NCI-H748 (cell line): ENCODE measurements at regions not wholly inside any gene's neighbourhood (a gene's known extent, or its start where the extent isn't known, plus 50 kb on each side); places are given as distances from the start of the nearest gene placed in this dataset.
"Not testable (repeated sequence)": the region's sequence is repeated elsewhere in the genome, so short reads cannot be mapped to it uniquely, and the experiment has no call there.

Experiments used
- DNase-seq: peaks from one replicate; lab custom pipeline; 2025; ENCODE audit not compliant: unreplicated experiment; lab: John Stamatoyannopoulos, UW

DNA sequence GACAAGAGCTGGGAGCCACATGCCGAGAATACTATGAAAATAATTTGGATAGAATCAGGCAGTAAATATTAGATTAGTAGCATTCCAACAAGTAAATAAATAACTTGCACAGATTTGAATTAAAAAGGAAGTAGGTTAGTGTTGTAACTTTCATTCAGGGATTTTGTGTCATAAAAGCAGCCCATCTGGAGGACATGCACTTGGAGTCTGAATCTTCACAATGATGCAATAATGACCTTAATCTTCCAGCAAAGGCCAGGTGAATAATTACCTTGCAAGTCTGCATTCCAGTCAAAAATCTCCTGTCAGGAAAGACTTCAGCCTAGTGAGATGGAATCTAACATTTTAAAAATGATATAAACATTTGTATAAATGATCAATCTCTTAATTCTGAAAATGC lies 518.1 kb downstream of the KCNJ2 start:
- no peak for DNase-seq

DNA sequence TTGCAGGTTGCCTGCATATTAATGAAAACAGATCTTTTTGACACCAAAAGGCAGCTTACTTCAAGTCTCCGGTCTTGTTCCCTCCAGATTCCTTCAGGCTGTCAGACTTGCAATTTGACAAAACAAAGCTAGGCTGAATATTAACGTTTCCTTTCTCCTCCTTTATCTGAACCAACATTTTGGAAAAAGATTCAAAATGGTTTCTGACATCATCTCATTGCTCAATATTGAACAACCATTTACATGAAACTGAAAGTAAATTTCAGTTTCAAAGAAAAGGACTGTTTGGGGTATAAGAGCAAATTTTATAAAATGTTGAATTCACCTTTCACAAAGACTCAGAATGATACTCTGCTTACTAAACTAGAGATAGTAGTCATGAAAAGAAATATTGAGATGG lies 521.8 kb downstream of the KCNJ2 start:
- no peak for DNase-seq

DNA sequence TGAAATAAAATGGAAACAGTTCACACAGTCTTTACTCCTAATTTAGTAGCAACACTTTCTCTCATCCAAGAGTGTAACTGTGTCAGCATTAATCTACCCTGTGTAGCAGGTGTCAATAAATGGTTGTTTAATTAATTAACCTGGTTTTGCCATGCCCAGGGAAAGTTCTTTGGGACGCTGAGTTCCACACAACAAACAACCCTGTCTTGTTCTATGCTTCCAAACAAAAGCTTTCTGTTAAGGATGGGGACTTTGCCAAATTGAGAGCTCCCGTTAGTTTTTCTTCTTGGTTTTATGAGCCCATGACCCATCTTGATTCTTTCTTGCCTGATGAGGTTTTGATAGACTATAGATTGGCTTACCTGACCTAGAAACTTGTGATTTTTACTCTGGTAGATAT lies 530.1 kb downstream of the KCNJ2 start:
- no peak for DNase-seq

DNA sequence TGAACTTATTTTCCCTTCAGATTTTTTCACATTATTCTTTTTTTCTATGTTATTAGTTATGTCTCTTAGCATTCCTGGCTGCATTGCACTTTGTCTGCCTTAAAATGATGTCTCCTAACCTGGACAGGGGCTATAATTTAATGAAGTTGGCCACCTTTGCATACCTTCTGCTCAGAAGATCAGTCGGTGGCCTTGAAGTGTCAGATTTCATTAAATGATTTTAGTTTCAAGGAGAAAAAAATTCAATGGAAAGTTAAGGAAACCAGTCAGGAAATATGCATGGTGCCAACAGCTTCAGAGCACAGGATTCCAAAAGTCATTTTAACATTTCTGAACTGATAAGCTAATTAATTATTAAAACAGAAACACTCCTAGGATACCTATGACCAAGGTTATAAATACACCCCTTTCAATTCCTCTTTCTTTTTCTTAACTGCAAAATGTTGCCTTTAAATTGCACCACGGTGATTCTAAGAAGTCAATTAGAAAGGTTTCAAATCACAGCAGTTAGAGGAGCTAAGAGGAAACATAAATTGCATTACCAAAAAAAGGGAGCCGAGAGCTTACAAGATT lies 533.4 kb downstream of the KCNJ2 start:
- no peak for DNase-seq

DNA sequence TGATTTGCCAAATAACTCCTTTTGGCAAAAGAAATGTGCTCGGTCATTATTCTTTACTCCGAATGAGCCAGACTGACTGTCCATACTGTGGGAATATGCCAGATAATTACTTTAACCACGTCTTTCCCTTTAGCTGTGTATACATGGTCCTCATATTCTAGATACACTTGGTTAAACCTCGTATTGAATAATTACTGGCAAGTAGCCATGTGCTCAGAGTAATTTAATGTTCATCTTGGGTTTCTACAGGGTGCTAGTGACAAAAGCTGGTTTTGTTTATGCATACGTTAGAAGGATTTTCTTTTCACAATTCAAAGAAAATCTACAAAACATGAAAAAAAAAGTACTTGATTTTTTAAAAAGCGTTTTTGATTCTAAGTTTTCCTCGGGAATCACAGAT lies 540.3 kb downstream of the KCNJ2 start:
- peak; percentile 26 for DNase-seq

DNA sequence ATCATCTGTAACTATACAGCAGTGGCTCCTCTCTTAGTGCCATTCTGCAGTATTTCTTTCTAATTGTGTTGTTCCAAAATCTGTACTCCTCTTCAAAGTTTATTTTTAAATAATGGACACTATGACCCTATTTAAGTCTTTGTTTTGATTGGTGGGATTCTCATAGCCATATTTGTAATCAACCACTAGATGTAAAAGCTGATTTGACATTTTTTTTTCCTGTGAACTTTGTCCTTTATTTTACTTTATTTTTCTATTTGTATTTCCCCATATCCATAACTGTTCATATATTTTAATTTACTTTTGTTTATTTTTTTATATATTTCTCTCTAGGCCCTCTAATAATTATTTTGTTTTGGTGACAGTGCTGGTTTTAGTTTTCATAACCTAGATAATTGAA lies 544.4 kb downstream of the KCNJ2 start:
- no peak for DNase-seq

DNA sequence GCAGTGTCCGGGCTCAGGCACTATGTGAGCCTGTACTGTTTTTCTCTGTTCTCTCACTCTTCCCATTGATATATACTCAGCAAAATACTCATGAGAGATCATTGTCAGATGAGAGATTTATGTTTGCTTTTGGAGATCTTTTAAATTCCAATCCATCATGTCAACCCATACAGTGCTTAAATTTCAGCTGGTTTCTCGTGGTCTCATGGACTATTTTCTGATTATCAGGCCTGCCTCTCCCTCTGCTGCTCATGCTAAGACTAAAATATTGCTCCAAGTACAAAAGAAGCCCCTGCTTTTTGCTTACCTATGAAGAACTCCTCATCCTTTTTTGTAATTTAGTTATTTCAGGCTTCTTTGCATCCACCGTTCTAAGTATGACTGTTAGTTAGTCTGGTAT lies 547.2 kb downstream of the KCNJ2 start:
- no peak for DNase-seq

DNA sequence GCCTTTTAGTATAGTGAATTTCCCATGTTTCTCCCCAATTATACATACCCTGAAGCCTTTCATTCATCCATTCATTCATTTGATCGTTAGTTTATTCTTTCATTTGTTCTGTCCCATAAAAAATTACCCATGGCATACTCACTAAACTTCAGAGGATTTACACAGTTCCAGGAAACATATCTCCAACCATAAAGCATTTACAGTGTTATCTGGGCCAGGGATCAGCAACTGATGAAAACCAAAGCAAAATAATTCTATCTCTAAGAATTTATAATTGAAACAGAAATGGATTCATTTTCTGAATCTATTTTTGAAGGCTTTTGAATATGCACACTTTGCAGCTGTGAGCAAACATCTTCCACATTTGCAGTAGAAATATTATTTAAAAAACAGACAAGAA lies 547.7 kb downstream of the KCNJ2 start:
- no peak for DNase-seq

DNA sequence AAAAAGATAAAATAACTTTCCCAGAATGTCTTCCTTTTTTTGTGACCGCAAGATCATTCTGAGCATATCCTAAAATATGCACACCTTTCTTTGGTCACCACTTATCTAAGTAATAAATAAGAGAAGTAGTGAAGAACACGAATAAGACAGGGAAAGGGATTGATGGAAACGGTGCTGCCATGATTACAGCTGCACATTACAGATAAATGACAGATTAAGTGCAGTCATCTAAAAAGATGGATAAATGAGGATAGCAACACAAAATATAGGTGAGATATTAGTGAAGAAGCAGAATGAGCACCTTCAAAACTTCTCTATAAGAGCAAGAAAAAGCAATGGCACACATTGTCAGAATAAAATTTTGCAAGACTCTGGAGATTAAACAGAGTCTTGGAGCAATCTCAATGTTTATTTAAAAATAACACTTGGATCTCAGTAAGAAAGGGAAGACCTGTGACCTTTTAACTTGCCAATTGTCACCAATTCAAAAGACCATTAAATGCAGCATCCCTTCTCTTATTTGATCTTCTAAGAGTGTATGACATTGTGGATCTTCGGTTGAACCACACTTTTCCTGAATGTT lies 567.1 kb downstream of the KCNJ2 start:
- no peak for DNase-seq

DNA sequence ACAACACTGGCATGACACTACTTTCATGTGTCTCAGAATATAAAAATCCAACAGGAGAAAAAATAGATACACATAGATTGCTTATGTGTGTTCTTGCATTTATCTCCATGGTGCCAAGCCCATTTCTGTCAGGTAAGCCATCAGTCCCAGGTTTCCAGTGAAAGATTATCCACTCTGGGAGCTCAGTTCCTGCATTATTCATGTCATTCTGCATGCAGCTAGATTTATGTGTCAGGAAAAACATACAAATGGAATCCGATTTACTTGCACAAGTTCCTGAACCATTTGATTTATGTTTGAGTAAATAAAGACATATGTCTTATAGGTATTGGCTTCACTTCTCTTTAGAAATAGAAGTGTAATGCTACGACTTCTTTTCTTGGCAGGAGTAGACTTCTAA lies 569.7 kb downstream of the KCNJ2 start:
- no peak for DNase-seq

DNA sequence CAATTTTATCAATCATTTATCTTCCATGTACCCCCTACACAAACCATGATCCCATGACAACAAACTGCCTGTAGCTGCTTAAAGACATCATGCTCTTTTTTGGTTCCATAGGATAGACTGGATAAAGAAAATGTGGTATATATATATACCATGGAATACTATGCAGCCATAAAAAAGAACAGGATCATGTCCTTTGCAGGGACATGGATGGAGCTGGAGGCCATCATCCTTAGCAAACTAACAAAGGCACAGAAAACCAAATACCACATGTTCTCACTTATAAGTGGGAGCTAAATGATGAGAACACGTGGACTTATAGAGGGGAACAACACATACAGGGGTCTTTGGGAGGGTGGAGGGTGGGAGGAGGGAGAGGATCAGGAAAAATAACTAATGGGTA lies 577.2 kb downstream of the KCNJ2 start:
- not testable (repeated sequence) for DNase-seq

DNA sequence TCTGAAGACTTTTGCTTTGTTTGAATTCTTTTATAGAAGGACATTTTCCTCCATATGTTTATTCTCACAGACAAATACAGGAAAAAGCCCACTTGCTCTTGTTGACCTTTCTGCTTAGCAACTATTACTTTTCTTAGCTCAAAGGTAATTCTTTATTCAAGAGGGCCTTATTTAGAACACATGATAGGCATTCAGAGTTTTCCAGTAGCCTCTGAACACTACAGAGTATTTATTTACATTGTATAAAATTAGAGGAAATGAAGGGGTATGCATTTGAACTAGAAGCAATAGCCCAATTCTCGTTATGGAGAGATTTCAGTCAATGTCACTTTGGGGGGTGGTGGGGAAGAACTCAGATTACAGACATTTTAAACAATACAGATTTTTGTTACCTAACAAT lies 581.7 kb downstream of the KCNJ2 start:
- DNase-seq: peak; percentile 76

DNA sequence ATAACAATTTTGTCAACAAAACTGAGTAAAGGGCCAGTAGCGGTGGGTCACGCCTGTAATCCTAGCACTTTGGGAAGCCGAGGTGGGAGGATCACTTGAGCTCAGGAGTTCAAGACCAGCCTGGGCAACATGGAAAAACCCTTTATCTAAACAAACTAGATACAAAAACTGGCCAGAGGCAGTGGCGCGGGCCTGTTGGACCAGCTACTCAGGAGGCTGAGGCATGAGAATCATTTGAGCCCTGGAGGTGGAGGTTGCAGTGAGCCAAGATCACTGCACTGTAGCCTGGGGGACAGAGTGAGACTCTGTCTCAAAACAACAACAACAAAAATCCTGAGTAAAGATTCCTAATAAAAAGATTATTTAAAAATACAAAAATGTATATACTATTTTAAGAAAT lies 583.1 kb downstream of the KCNJ2 start:
- not testable (repeated sequence) for DNase-seq

DNA sequence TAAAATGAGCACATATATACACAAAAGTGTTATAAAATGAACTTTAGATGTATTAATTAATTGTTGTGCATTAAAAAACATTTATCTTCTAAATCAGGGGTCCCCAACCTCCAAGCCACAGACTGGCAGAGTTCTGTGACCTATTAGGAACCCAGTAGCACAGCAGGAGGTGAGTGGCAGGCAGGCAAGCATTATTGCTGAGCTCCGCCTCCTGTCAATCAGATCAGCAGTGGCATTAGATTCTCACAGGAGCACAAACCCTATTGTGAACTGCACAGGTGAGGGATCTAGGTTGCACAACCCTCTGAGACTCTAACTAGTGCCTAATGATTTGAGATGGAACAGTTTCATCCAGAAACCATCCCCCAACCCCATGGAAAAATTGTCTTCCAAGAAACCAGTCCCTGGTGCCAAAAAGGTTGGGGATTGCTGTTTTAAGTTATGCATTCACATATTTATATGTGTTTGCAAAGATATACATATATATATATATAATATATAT lies 583.7 kb downstream of the KCNJ2 start:
- peak; percentile 9 for DNase-seq

DNA sequence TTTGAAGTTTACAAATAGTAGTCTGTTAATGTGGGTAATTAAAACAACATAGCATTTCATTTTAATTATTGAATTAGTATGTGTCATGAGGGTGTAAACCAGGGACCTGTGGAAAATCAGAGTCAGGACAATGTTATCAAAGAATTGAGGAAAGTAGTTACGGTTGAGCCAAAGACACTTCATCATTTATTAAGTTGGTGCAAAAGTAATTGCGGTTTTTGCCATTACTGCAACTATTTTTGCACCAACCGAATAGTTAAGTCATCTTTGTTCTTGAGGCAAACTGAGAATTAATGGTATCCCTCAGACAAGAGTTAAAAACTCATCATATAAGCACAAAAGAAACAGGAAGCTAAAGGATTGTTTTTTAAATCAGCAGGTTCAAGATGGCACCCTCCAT lies 593.7 kb downstream of the KCNJ2 start:
- no peak for DNase-seq

DNA sequence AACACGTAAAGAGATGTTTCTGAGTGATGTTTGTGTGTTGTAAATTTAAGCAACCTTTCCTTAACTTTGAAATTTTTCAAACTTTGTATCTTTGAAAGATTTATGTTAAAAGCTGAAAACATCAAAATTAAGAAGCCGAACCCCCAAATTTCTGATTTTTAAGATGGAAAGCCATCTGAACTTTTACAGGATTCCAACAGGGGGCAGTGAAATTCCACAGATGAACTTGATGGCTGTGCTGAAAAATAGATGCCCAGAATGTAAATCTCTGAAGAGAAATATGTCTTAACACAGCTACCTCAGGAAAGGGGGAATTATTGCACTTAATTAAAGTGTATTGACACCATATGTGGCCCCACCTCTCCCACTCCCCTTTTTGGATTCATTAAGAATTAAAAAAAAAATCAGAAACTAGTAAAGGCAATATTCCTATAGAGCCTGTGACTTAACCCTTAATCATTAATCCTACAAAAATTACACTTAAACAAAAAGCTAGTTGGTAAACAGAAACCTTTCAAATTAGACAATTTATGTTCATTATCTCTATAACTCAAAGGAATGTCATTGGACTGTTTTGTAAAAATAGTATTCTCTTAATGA lies 597.9 kb downstream of the KCNJ2 start:
- peak; percentile 79 for DNase-seq

DNA sequence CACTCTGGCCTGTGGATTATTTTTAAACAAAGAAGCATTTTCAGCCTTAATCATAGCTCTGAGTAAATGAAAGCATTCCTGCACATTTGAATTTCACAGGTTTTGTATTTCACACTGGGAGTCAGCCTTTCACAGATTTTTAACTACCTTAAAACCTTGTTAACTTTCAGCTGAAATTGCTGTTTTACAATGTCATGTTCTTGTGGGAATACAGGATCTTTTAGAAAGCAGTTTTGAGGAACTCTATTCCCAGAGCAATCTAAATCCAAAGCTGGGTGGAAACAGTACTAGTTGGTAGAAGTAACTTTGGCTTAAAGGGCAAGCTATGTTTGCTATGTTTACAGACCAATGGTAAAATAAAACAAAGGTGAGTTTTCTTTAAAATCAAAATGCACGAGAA lies 600.6 kb downstream of the KCNJ2 start:
- no peak for DNase-seq

DNA sequence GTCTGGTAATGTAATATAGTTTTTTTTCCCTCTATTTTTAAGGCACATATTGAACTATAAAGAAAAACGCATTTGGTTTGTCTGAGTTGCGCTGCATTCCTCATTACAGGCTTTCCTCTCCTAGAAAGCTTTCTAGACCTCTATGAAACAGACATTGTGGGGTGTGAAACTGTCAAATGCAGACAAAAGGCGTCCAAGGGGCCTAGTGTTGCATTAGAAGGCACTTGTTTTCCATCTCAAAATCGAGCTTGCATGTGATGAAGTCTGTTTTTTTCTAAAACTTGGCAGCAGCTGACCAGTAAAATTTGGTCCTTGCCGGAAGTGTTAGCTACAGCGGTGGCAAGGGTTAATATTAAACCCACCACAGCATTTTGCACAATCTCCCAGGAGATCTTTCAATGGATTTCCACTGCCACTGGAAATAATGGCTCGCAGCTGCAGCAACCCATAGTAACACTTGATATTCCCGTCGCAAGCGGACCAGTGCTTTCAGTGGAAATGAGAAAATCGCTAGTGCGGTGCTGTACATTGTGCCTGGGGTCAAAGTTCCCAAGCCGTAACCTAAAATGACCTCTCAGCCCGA lies 602.6 kb downstream of the KCNJ2 start:
- peak; percentile 7 for DNase-seq

DNA sequence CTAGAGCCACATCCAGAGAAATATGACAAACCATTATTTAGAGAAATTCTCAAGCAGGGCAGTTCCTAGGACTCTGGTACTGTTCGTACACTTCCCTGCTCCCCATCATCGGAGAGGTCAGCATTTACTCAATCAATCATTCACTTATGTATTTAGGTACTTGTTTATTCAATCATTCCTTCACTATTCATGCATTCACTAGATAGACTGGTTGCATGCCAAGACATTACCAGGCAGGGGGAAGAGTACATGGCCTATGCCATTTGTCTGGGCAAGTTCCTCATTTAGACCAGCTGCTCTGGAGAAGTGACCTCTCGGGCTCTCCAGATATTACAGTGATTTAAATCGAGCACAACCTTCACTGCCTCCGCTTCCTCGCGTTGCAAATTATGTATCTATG lies 603.4 kb downstream of the KCNJ2 start:
- no peak for DNase-seq

DNA sequence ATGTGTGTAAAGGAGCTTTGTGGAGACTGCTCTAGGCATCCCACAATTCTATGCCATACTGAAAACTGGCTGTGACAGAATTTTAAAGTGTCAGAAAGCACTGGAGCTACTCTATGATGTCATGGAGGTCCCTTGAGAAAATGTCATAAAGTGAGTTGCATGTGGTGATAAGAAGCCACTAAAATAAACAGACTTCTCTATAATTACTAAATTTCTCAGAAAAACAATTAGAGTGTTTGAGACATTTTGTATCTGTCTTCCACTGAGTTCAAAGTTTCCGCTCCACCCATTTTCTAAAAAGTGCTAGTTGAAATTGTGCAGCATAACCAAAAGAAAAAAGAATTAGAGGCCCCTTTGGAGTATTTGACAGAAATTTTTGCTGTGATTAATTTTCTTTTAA lies 603.9 kb downstream of the KCNJ2 start:
- no peak for DNase-seq

DNA sequence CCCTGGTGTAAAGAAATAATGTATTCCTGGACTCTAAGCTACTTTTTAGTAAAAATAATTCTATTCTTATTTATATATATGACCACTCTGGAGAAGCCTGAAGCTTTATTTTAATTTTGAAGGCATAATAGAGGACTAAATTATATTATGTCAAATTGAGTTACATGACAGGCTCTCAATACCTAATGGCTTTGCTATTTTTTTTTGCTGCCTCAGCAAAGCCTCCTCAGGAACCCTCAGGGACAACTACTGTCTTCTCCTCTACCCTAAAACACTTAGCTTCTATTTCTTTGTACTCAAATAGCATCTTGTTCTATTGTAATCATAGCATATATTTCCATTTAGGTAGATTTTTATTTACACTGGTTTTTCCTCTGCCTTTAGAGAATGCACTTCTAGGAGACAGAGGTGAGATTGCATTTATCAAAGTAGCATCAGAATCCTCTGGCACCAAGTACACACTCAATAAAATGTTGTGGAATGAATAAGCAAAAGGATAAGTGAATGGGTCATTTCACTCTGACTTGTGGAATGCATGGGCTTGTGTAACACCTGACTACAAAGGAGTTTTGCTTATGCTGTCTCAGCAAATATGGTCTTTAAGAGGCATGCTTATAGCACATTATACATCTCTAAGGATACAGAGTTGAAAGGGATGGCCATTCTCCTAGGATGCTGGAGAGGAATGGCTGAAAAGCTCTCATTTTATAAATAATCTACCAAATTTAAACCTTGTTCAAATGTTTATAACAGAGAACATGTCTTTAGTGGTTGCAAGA lies 605.2 kb downstream of the KCNJ2 start:
- no peak for DNase-seq

DNA sequence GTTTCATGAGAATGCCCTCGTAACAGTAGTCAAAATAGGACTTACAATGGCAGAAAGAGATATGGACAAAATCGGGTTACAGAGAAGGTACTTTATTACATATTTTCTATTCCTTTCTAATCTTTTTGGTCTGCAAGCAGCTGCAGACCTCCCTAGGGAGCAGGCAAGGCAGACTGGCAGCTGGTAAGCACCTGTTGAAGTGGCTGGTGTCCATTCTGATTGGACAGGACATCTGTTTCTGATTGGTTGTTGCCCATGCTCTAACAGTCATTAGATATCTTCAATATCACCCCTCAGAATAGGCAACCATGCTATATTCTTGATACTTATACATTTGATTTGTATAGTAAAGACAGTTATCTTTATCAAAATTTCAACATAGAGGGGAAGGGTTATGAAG lies 606.3 kb downstream of the KCNJ2 start:
- peak; percentile 7 for DNase-seq
